ENCODE measurements at regions not wholly inside any gene's neighbourhood (a gene's known extent, or its start where the extent isn't known, plus 50 kb on each side); places are given as distances from the start of the nearest gene placed in this dataset.

GRCh38 chr3:161852744-161853143 lies 356.1 kb downstream of the OTOL1 start:
- RAD21 ChIA-PET (ENCODE audit: low non-redundant PET in 1 of 2, low total read pairs in 2 of 2, uncharacterized antibody in 2 of 2, unreplicated experiment in 2 of 2) = no interaction called here
- no peaks in the 10 kb centered on the region for H3K36me3 ChIP-seq (ENCODE audit: control insufficient read depth in 1 of 2, insufficient read depth in 2 of 2, low read length in 2 of 2)
- H3K4me3 ChIP-seq (replicated peaks in 1 of 2; ENCODE audit: low read depth in 1 of 2, low read length in 2 of 2) = no peak overlapping the region
- H3K4me1 ChIP-seq (ENCODE audit: control insufficient read depth in 1 of 2, insufficient read depth in 2 of 2, low read length in 2 of 2) = 0 out of 4 replicates have a peak, but pooled peaks cover 0 to 6% of the 10 kb centered on the region in 2 experiments
- H3K27me3 ChIP-seq (ENCODE audit: insufficient read depth, low read length) = no peaks in the 10 kb centered on the region
- TF ChIP-seq CBX3 (IDR thresholded peaks at IDR 0.05; ENCODE audit: low read depth) (no peak), POLR2AphosphoS5 (IDR thresholded peaks at IDR 0.05; ENCODE audit: low read depth, low read length) (no peak), ATF3 (IDR thresholded peaks at IDR 0.05) (no peak), REST (IDR thresholded peaks at IDR 0.05; ENCODE audit: low read depth) (no peak), EZH2 (IDR thresholded peaks at IDR 0.05) (no peak), SRF (IDR thresholded peaks at IDR 0.05; ENCODE audit: low read depth) (no peak), JUND (IDR thresholded peaks at IDR 0.05) (no peak), SIN3A (IDR thresholded peaks at IDR 0.05; ENCODE audit: low read depth) (no peak), ZFX (IDR thresholded peaks at IDR 0.05) (no peak), CTCF (IDR thresholded peaks at IDR 0.05 in 2 of 3, conservative IDR thresholded peaks at IDR 0.05 in 1 of 3; ENCODE audit: borderline replicate concordance in 1 of 3, insufficient read depth in 1 of 3, low read depth in 2 of 3, low read length in 2 of 3) (no peak), POLR2A (IDR thresholded peaks at IDR 0.05; ENCODE audit: borderline replicate concordance, extremely low read depth, insufficient read depth, insufficient read length) (no peak), SP1 (IDR thresholded peaks at IDR 0.05; ENCODE audit: low read depth) (no peak), ZBTB33 (IDR thresholded peaks at IDR 0.05; ENCODE audit: extremely low read depth, insufficient replicate concordance, low read length) (no peak), RAD21 (IDR thresholded peaks at IDR 0.05; ENCODE audit: low read depth) (no peak), CEBPB (IDR thresholded peaks at IDR 0.05; ENCODE audit: low read depth) (no peak), EGR1 (IDR thresholded peaks at IDR 0.05; ENCODE audit: low read depth) (no peak), EZH2phosphoT487 (IDR thresholded peaks at IDR 0.05; ENCODE audit: borderline replicate concordance) (no peak), MAX (IDR thresholded peaks at IDR 0.05) (no peak)
- no peak overlapping the region for H3K4me2 ChIP-seq (ENCODE audit: low read length)
- no peaks in the 10 kb centered on the region for H4K20me1 ChIP-seq (ENCODE audit: insufficient read depth)
- DNase-seq (ENCODE audit: low read depth, low spot score) (no peak), ATAC-seq (no peak)
- no peak overlapping the region for H3K9ac ChIP-seq (ENCODE audit: low read length)
- intact Hi-C loops (cut with micrococcal nuclease) = loop anchor here (2.0 to 5.0 kb wide), 2 partner anchors 290 to 1638 kb away; no protein-coding TSS in a partner anchor
- no TSS peak for BruUV-seq (replicated peaks)
- no peaks in the 10 kb centered on the region for H3K9me3 ChIP-seq (ENCODE audit: control insufficient read depth in 1 of 2, insufficient read depth in 1 of 2, low read depth in 1 of 2, low read length in 2 of 2)
- CTCF ChIA-PET = no interaction called here
- POLR2A ChIA-PET = no interaction called here
- H3K9me2 ChIP-seq (ENCODE audit: insufficient read depth) = no peaks in the 10 kb centered on the region
- H3K27ac ChIP-seq (ENCODE audit: low read depth, low read length) = no peak overlapping the region
- H2AFZ ChIP-seq (ENCODE audit: low read depth, low read length, poor library complexity, severe bottlenecking) = no peak overlapping the region
- H3K79me2 ChIP-seq (ENCODE audit: insufficient read depth, low read length) = no peaks in the 10 kb centered on the region

Data from HCT116 (cell line).